GM23338 (cell line): ENCODE measurements at regions not wholly inside any gene's neighbourhood (a gene's known extent, or its start where the extent isn't known, plus 50 kb on each side); places are given as distances from the start of the nearest gene placed in this dataset.

Experiments
- ATAC-seq: fragments of 200-7000 bp; cut with Tn5 transposase; 3 replicates; pipeline ENCODE4 v1.9.1; 2020
- DNase-seq: peaks from one replicate; pipeline ENCODE4 v3.0.0-alpha.2; 2015; ENCODE audit warnings: low spot score
- H2AFZ ChIP-seq: fragments of 200-600 bp; sonication (generic); 2 replicates; pipeline ENCODE4 v1.8.0; 2016; ENCODE audit warnings: antibody characterized with exemption, mild to moderate bottlenecking, moderate library complexity
- H3F3A ChIP-seq: fragments of 200-600 bp; sonication (generic); replicated peaks from 2 replicates; pipeline ENCODE4 v1.8.0; 2017; ENCODE audit warnings: antibody characterized with exemption, mixed run types, low read depth
- H3K27ac ChIP-seq: fragments of 200-600 bp; sonication (generic); 2 replicates; pipeline ENCODE4 v1.6.1; 2016; ENCODE audit warnings: low read depth
- H3K27me3 ChIP-seq: fragments of 200-600 bp; sonication (generic); 2 replicates; pipeline ENCODE4 v1.8.0; 2016; ENCODE audit warnings: mild to moderate bottlenecking, mixed run types, moderate library complexity; ENCODE audit not compliant: insufficient read depth
- H3K36me3 ChIP-seq: fragments of 200-600 bp; sonication (generic); 2 replicates; pipeline ENCODE4 v1.8.0; 2016; ENCODE audit warnings: mild to moderate bottlenecking; ENCODE audit not compliant: insufficient read depth
- H3K4me1 ChIP-seq: fragments of 200-600 bp; sonication (generic); 2 replicates; pipeline ENCODE4 v1.8.0; 2016; ENCODE audit warnings: mild to moderate bottlenecking, moderate library complexity; ENCODE audit not compliant: insufficient read depth
- H3K4me2 ChIP-seq: fragments of 200-600 bp; sonication (generic); 2 replicates; pipeline ENCODE4 v1.7.1; 2017; ENCODE audit warnings: mixed run types
- H3K4me3 ChIP-seq: fragments of 200-600 bp; sonication (generic); 2 replicates; pipeline ENCODE4 v1.6.1; 2016; ENCODE audit warnings: mixed run types
- H3K79me2 ChIP-seq: fragments of 200-600 bp; sonication (generic); replicated peaks from 2 replicates; pipeline ENCODE4 v1.8.0; 2017; ENCODE audit warnings: mild to moderate bottlenecking; ENCODE audit not compliant: insufficient read depth
- H3K9me2 ChIP-seq: fragments of 200-600 bp; sonication (generic); 2 replicates; pipeline ENCODE4 v1.8.0; 2017; ENCODE audit not compliant: insufficient read depth
- H4K20me1 ChIP-seq: fragments of 200-600 bp; sonication (generic); replicated peaks from 2 replicates; pipeline ENCODE4 v1.8.0; 2017; ENCODE audit warnings: mild to moderate bottlenecking; ENCODE audit not compliant: insufficient read depth
- H3K27ac Mint-ChIP-seq: 2 replicates; pipeline ENCODE4 v1.8.0; 2020; ENCODE audit warnings: inconsistent platforms, mild to moderate bottlenecking, moderate library complexity, mixed read lengths
- H3K27me3 Mint-ChIP-seq: 3 replicates; pipeline ENCODE4 v1.8.0; 2022; ENCODE audit warnings: low read depth, mild to moderate bottlenecking, moderate library complexity, mixed read lengths, inconsistent platforms; ENCODE audit not compliant: insufficient read depth, poor library complexity
- H3K36me3 Mint-ChIP-seq: 3 replicates; pipeline ENCODE4 v1.8.0; 2021; ENCODE audit warnings: low read depth, mild to moderate bottlenecking, inconsistent platforms, moderate library complexity, mixed read lengths
- H3K4me1 Mint-ChIP-seq: 3 replicates; pipeline ENCODE4 v1.8.0; 2020; ENCODE audit warnings: mild to moderate bottlenecking, inconsistent platforms, mixed read lengths
- H3K4me3 Mint-ChIP-seq: 3 replicates; pipeline ENCODE4 v1.8.0; 2021; ENCODE audit warnings: moderate library complexity, mild to moderate bottlenecking, inconsistent platforms, mixed read lengths
- H3K9me3 Mint-ChIP-seq: 3 replicates; pipeline ENCODE4 v1.8.0; 2020; ENCODE audit warnings: moderate library complexity, mild to moderate bottlenecking, inconsistent platforms, mixed read lengths
- CREB1 ChIP-seq: fragments of 250-450 bp; sonication (Bioruptor Pico); IDR thresholded peaks from 2 replicates; pipeline ENCODE4 v1.5.0; 2020; ENCODE audit warnings: low read depth, mild to moderate bottlenecking, moderate library complexity
- EZH2 ChIP-seq: fragments of 200-600 bp; sonication (generic); IDR thresholded peaks from one replicate; pipeline ENCODE4 v1.8.0; 2017; ENCODE audit warnings: antibody characterized with exemption, mild to moderate bottlenecking, low read depth; ENCODE audit not compliant: unreplicated experiment
- NANOG ChIP-seq: IDR thresholded peaks from 2 replicates; pipeline ENCODE4 v1.6.1; 2016; ENCODE audit warnings: antibody characterized with exemption, borderline replicate concordance
- REST ChIP-seq: IDR thresholded peaks from one replicate; pipeline ENCODE4 v1.6.1; 2018; ENCODE audit warnings: antibody characterized with exemption; ENCODE audit not compliant: unreplicated experiment
- STAT1 ChIP-seq: IDR thresholded peaks from one replicate; pipeline ENCODE4 v1.6.1; 2016; ENCODE audit warnings: antibody characterized with exemption; ENCODE audit not compliant: unreplicated experiment
- ZNF462 ChIP-seq: fragments of 250-450 bp; sonication (Bioruptor Pico); IDR thresholded peaks from 2 replicates; pipeline ENCODE4 v1.5.0; 2020; ENCODE audit warnings: mild to moderate bottlenecking, moderate library complexity
- TF ChIP-seq, protein P1 (sequence below), 2 experiments: fragments of 200-600 bp in 1 of 2; sonication (generic) in 1 of 2; conservative IDR thresholded peaks; 2 replicates each; pipeline versions ENCODE4 v1.5.1 to v1.6.1; 2016 to 2017; ENCODE audit warnings: antibody characterized with exemption in 2 of 2, low read depth in 2 of 2, mild to moderate bottlenecking in 2 of 2, moderate library complexity in 1 of 2
- TF ChIP-seq, protein P2 (sequence below): IDR thresholded peaks from 2 replicates; pipeline ENCODE4 v1.6.1; 2016; ENCODE audit warnings: antibody characterized with exemption

GRCh38 chr12:25884024-25884919, 74.2 kb upstream of the RASSF8 start:
- no peaks in the 10 kb centered on the region for H3K36me3 ChIP-seq
- no peak overlapping the region for H3K27ac Mint-ChIP-seq
- H3K4me1 ChIP-seq, result peaks cover 34% of the 10 kb centered on the region
- H4K20me1 ChIP-seq, result no peaks in the 10 kb centered on the region
- H3K4me1 Mint-ChIP-seq, result peaks cover 36% of the 10 kb centered on the region
- H3K4me2 ChIP-seq, result no peak overlapping the region
- H3K36me3 Mint-ChIP-seq, result peaks cover 11% of the 10 kb centered on the region; the same call in 2 of the 3 replicates
- H3F3A ChIP-seq, result no peaks in the 10 kb centered on the region
- H3K4me3 ChIP-seq, result no peak overlapping the region
- DNase-seq (peak; percentile 11), ATAC-seq (peak; percentile 51)
- no peak overlapping the region for H3K4me3 Mint-ChIP-seq
- H3K27me3 ChIP-seq, result no peaks in the 10 kb centered on the region
- H3K9me3 Mint-ChIP-seq, result peaks cover 13% of the 10 kb centered on the region; the same call in 2 of the 3 replicates
- peaks cover 10% of the 10 kb centered on the region for H3K27me3 Mint-ChIP-seq
- peak overlapping the region; percentile 92 for H2AFZ ChIP-seq
- no peaks in the 10 kb centered on the region for H3K79me2 ChIP-seq
- TF ChIP-seq ZNF462 (CRISPR knock-in tag), result no peak
- TF ChIP-seq, protein P1, sequence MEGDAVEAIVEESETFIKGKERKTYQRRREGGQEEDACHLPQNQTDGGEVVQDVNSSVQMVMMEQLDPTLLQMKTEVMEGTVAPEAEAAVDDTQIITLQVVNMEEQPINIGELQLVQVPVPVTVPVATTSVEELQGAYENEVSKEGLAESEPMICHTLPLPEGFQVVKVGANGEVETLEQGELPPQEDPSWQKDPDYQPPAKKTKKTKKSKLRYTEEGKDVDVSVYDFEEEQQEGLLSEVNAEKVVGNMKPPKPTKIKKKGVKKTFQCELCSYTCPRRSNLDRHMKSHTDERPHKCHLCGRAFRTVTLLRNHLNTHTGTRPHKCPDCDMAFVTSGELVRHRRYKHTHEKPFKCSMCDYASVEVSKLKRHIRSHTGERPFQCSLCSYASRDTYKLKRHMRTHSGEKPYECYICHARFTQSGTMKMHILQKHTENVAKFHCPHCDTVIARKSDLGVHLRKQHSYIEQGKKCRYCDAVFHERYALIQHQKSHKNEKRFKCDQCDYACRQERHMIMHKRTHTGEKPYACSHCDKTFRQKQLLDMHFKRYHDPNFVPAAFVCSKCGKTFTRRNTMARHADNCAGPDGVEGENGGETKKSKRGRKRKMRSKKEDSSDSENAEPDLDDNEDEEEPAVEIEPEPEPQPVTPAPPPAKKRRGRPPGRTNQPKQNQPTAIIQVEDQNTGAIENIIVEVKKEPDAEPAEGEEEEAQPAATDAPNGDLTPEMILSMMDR (conservative IDR thresholded peaks at IDR 0.05; ENCODE audit: low read depth in 2 of 2), result no peak
- no peak for TF ChIP-seq STAT1
- no peak for TF ChIP-seq NANOG
- TF ChIP-seq CREB1, result no peak
- no peak for TF ChIP-seq REST
- TF ChIP-seq, protein P2, sequence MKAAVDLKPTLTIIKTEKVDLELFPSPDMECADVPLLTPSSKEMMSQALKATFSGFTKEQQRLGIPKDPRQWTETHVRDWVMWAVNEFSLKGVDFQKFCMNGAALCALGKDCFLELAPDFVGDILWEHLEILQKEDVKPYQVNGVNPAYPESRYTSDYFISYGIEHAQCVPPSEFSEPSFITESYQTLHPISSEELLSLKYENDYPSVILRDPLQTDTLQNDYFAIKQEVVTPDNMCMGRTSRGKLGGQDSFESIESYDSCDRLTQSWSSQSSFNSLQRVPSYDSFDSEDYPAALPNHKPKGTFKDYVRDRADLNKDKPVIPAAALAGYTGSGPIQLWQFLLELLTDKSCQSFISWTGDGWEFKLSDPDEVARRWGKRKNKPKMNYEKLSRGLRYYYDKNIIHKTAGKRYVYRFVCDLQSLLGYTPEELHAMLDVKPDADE, result no peak
- TF ChIP-seq EZH2, result no peak
- H3K27ac ChIP-seq, result no peak overlapping the region
- no peaks in the 10 kb centered on the region for H3K9me2 ChIP-seq
